K562 (cell line): ENCODE measurements at regions not wholly inside any gene's neighbourhood (a gene's known extent, or its start where the extent isn't known, plus 50 kb on each side); places are given as distances from the start of the nearest gene placed in this dataset.

ENCODE experiments used
- ATAC-seq: fragments of 200-7000 bp; cut with Tn5 transposase; 3 replicates; pipeline ENCODE4 v1.9.1; 2020; ENCODE audit warnings: moderate library complexity
- BruUV-seq: library from RNA; stranded (reverse); fragments of 400-500 nt; replicated peaks from 2 replicates; lab custom pipeline; 2021; lab: Mats Ljungman, UMichigan
- CTCF ChIA-PET: fragments of 300-600 bp; formaldehyde crosslinking; extraction: SDS; loops from one replicate; lab custom pipeline; 2021; ENCODE audit warnings: low intra/inter-chr PET ratio; lab: Yijun Ruan, JAX
- POLR2A ChIA-PET: fragments of 300-600, 350-650 bp; sonication (Branson Sonifier 250); formaldehyde crosslinking; extraction: SDS; loops from one replicate; lab custom pipeline; 2021; ENCODE audit warnings: antibody characterized with exemption, inconsistent platforms; lab: Yijun Ruan, JAX
- DNase-seq, 4 experiments: peaks; one replicate each; pipeline versions ENCODE4 v3.0.0 to v3.0.0-alpha.2; 2011 to 2018; ENCODE audit warnings: low spot score in 3 of 4, mixed read lengths in 3 of 4; ENCODE audit errors: extremely low read depth in 1 of 4
- FAIRE-seq: peaks from 2 replicates; lab custom pipeline; 2011; peaks lifted over from hg19 to GRCh38; lab: Jason Lieb, UNC
- H2AFZ ChIP-seq: 2 replicates; pipeline ENCODE4 v1.6.0; 2011; ENCODE audit warnings: low read depth, low read length, control low read depth, inconsistent platforms
- H3K27ac ChIP-seq: fragments of 200-600 bp; 3 replicates; pipeline ENCODE4 v1.8.0; 2011; ENCODE audit warnings: low read depth, mild to moderate bottlenecking, control low read depth, inconsistent platforms, low read length, moderate library complexity, mixed read lengths; ENCODE audit errors: extremely low read depth
- H3K27me3 ChIP-seq, 2 experiments: fragments of 300-600 bp in 1 of 2; 2 replicates in 1 of 2; 3 replicates in 1 of 2; pipeline versions ENCODE4 v1.6.0 to v1.8.0; 2011; ENCODE audit warnings: inconsistent platforms in 2 of 2, low read length in 2 of 2, mild to moderate bottlenecking in 1 of 2, mixed read lengths in 1 of 2, moderate library complexity in 1 of 2; ENCODE audit not compliant: control insufficient read depth in 2 of 2, insufficient read depth in 2 of 2
- H3K36me3 ChIP-seq: fragments of 300-600 bp; 3 replicates; pipeline ENCODE4 v1.8.0; 2011; ENCODE audit warnings: mild to moderate bottlenecking, low read length, inconsistent platforms; ENCODE audit not compliant: control insufficient read depth, insufficient read depth
- H3K4me1 ChIP-seq, 2 experiments: fragments of 200-600 bp in 1 of 2; replicated peaks in 1 of 2; 2 replicates in 1 of 2; 3 replicates in 1 of 2; pipeline versions ENCODE4 v1.5.1 to v1.8.0; 2011; ENCODE audit warnings: inconsistent platforms in 2 of 2, low read length in 2 of 2, mild to moderate bottlenecking in 1 of 2, mixed read lengths in 1 of 2, moderate library complexity in 1 of 2; ENCODE audit not compliant: control insufficient read depth in 2 of 2, insufficient read depth in 2 of 2
- H3K4me2 ChIP-seq: 2 replicates; pipeline ENCODE4 v1.6.1; 2011; ENCODE audit warnings: low read length, control low read depth, inconsistent platforms, mixed read lengths; ENCODE audit not compliant: insufficient read depth
- H3K4me3 ChIP-seq: fragments of 200-600 bp; sonication (generic), shearing (Covaris generic); 2 replicates; pipeline ENCODE4 v1.5.1; 2016; ENCODE audit warnings: control low read depth, inconsistent platforms
- H3K79me2 ChIP-seq: fragments of 200-600 bp; 3 replicates; pipeline ENCODE4 v1.8.0; 2011; ENCODE audit warnings: low read length, inconsistent platforms; ENCODE audit not compliant: control insufficient read depth, insufficient read depth
- H3K9ac ChIP-seq, 2 experiments: 2 replicates each; pipeline versions ENCODE4 v1.6.0 to v1.6.1; 2011; ENCODE audit warnings: low read depth in 2 of 2, low read length in 2 of 2, control low read depth in 1 of 2, inconsistent platforms in 1 of 2, mild to moderate bottlenecking in 1 of 2, mixed read lengths in 1 of 2; ENCODE audit not compliant: insufficient read depth in 1 of 2
- H3K9me1 ChIP-seq: one replicate; pipeline ENCODE4 v1.6.0; 2011; ENCODE audit warnings: inconsistent platforms, mild to moderate bottlenecking, low read length, moderate library complexity; ENCODE audit not compliant: control insufficient read depth, insufficient read depth
- H3K9me3 ChIP-seq: replicated peaks from 2 replicates; pipeline ENCODE4 v1.5.1; 2011; ENCODE audit warnings: low read depth, low read length, inconsistent platforms; ENCODE audit not compliant: control insufficient read depth, insufficient read depth
- H4K20me1 ChIP-seq: replicated peaks from 2 replicates; pipeline ENCODE4 v1.6.1; 2011; ENCODE audit warnings: low read length, inconsistent platforms, mixed read lengths; ENCODE audit not compliant: control insufficient read depth, insufficient read depth
- FUS ChIP-seq: fragments of 200-400 bp; formaldehyde crosslinking; optimal IDR thresholded peaks from 2 replicates; pipeline ENCODE3; 2017; ENCODE audit warnings: low read depth, low read length
- MED1 ChIP-seq: sonication (generic); formaldehyde crosslinking; IDR thresholded peaks from 2 replicates; pipeline ENCODE4 v1.8.1; 2023; ENCODE audit warnings: missing genetic modification reagents, borderline replicate concordance
- MEF2D ChIP-seq: conservative IDR thresholded peaks from 2 replicates; pipeline ENCODE4 v1.6.1; 2016; ENCODE audit warnings: low read depth, missing genetic modification characterization, missing compliant biosample characterization
- SPI1 ChIP-seq: IDR thresholded peaks from 2 replicates; pipeline ENCODE4 v1.6.1; 2011; ENCODE audit warnings: low read depth, low read length, control low read depth, borderline replicate concordance
- SRSF7 ChIP-seq: fragments of 200-400 bp; formaldehyde crosslinking; optimal IDR thresholded peaks from 2 replicates; pipeline ENCODE3; 2017; ENCODE audit warnings: mild to moderate bottlenecking, low read depth, low read length
- ZNF121 ChIP-seq: sonication (generic); formaldehyde crosslinking; conservative IDR thresholded peaks from 2 replicates; pipeline ENCODE4 v1.8.0; 2022; ENCODE audit warnings: missing genetic modification reagents
- ZNF175 ChIP-seq: fragments of 200-800 bp; sonication (Bioruptor generic); IDR thresholded peaks from 2 replicates; pipeline ENCODE4 v1.6.1; 2016; ENCODE audit warnings: low read depth, mild to moderate bottlenecking, missing genetic modification characterization, missing compliant biosample characterization
- ZSCAN29 ChIP-seq: fragments of 450-650 bp; IDR thresholded peaks from 2 replicates; pipeline ENCODE4 v1.6.1; 2017
- WGBS: fragments of 100-300 bp; shearing (Covaris generic); methylation state at CpG from one replicate; pipeline ENCODE4 v1.1.6; 2016; ENCODE audit warnings: low coverage, mixed read lengths; ENCODE audit not compliant: insufficient coverage; ENCODE audit errors: missing lambda C conversion rate; 5-methylcytosine and 5-hydroxymethylcytosine counted together
- in situ Hi-C: fragments of 300-500 bp; cut with MboI; formaldehyde crosslinking; loops from 4 replicates; pipeline ENCODE4 v1.15.0; 2018; ENCODE audit warnings: inconsistent platforms, mixed read lengths
- intact Hi-C: fragments of 100-400 bp; cut with micrococcal nuclease; formaldehyde crosslinking; loops from 2 replicates; pipeline ENCODE4 v1.14.2; 2022
- TF ChIP-seq, protein P1 (sequence below): IDR thresholded peaks from 2 replicates; pipeline ENCODE4 v1.6.1; 2011; ENCODE audit not compliant: insufficient read length; ENCODE audit errors: extremely low read depth
- TF ChIP-seq, protein P2 (sequence below): fragments of 250-450 bp; sonication (Bioruptor Pico); IDR thresholded peaks from 2 replicates; pipeline ENCODE4 v1.5.0; 2020; ENCODE audit warnings: mild to moderate bottlenecking, borderline replicate concordance

DNA sequence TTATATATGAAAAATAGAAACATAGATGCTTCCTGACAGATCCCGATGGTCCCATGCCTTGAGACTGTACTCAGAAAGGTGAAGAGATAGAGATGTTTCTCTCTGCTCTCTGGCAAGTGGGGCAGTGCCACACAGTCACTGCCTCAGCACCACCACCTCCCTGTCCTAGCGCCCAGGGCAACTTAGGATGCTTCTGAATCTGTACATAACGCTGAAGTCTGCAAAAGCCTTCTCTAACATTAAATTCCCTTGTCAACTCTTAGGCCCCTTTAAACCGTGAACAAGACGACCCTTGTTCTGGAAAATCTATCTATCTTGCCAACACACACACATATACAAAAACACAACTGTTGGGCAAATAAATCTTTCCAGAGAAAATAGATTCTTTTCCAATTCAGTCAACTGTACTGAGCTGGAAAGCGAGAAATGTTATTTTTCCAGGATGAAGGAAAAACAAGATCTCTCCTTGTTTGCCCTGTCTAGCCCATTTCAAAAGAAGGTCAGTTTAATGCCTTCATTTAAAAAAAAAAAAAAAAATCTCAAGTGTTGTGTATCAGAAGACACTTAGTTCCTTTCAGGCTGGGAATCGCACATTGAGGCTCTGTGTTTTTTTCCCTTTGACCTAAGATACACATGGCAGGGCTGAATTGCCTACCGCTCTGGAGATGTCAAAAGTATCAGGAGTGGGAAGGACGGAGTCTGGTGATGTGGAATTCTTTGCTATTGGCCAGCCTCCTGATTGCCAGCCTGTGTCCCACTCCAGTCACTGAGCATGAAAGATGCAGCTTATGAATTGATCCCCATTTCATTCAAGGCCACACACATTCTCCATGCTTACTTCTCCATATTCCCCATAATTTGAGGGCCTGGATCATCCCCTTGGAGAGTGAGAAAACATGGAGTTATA is 241.4 kb downstream of the LACC1 start:
- no peaks in the 10 kb centered on the region for H3K4me1 ChIP-seq
- H4K20me1 ChIP-seq, result no peaks in the 10 kb centered on the region
- no peaks in the 10 kb centered on the region for H3K79me2 ChIP-seq
- POLR2A ChIA-PET, result no interaction called here
- H3K4me3 ChIP-seq, result no peak overlapping the region
- H3K9me1 ChIP-seq, result no peaks in the 10 kb centered on the region
- ATAC-seq, result no peak
- H3K36me3 ChIP-seq, result no peaks in the 10 kb centered on the region
- no peak overlapping the region for H3K27ac ChIP-seq
- 1% methylated on average over 7 of the region's 9 CpGs for WGBS
- no TSS peak for BruUV-seq
- FAIRE-seq, result no peak
- H3K27me3 ChIP-seq, result no peaks in the 10 kb centered on the region
- no peak overlapping the region for H2AFZ ChIP-seq
- in situ Hi-C loops, result no loop called here
- no peak overlapping the region for H3K9ac ChIP-seq
- no peaks in the 10 kb centered on the region for H3K9me3 ChIP-seq
- H3K4me2 ChIP-seq, result no peak overlapping the region
- intact Hi-C loops, result no loop called here
- CTCF ChIA-PET, result no interaction called here
- TF ChIP-seq FUS (no peak), ZSCAN29 (no peak), MEF2D (tag) (no peak)
- no peak for DNase-seq

DNA sequence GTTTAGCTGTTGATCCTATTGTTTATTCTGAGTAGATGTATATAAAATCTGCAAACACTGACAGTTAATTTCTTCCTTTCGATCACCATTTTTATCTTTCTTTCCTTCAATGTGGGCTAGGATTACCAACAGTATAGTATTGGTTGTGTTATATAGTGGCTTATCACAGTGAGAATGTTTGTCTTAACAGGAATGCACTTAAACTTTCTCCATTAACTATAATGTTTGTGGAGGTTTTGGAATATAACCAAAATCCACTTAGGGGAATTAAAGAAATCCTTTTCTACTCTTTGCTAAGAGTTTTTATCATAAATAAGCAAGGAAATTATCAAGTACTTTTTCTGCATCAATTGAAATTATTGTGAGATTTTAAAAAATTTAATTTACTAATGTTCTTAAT is 244.6 kb downstream of the LACC1 start:
- ChIA-PET POLR2A (interaction anchor here (0.7 kb wide), 1 partner anchor 9 kb away, joined by 3 read pairs; no protein-coding TSS in a partner anchor), CTCF (no interaction called here)
- Histone ChIP-seq H3K4me1 (no peaks in the 10 kb centered on the region), H3K27ac (no peak overlapping the region), H3K9ac (no peak overlapping the region), H3K9me3 (no peaks in the 10 kb centered on the region), H4K20me1 (no peaks in the 10 kb centered on the region), H3K4me3 (no peak overlapping the region), H3K36me3 (no peaks in the 10 kb centered on the region), H2AFZ (no peak overlapping the region), H3K9me1 (no peaks in the 10 kb centered on the region), H3K4me2 (no peak overlapping the region), H3K27me3 (peaks cover 0 to 5% of the 10 kb centered on the region in 2 experiments; a peak in 2 of 5 replicates), H3K79me2 (no peaks in the 10 kb centered on the region)
- 0% methylated on average over 1 of the region's 1 CpG for WGBS
- in situ Hi-C loops (no loop called here), intact Hi-C loops (no loop called here)
- no TSS peak for BruUV-seq
- DNase-seq (no peak), ATAC-seq (no peak), FAIRE-seq (no peak)
- TF ChIP-seq MED1, result no peak
- TF ChIP-seq, protein P1, sequence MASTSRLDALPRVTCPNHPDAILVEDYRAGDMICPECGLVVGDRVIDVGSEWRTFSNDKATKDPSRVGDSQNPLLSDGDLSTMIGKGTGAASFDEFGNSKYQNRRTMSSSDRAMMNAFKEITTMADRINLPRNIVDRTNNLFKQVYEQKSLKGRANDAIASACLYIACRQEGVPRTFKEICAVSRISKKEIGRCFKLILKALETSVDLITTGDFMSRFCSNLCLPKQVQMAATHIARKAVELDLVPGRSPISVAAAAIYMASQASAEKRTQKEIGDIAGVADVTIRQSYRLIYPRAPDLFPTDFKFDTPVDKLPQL, result no peak
- TF ChIP-seq, protein P2, sequence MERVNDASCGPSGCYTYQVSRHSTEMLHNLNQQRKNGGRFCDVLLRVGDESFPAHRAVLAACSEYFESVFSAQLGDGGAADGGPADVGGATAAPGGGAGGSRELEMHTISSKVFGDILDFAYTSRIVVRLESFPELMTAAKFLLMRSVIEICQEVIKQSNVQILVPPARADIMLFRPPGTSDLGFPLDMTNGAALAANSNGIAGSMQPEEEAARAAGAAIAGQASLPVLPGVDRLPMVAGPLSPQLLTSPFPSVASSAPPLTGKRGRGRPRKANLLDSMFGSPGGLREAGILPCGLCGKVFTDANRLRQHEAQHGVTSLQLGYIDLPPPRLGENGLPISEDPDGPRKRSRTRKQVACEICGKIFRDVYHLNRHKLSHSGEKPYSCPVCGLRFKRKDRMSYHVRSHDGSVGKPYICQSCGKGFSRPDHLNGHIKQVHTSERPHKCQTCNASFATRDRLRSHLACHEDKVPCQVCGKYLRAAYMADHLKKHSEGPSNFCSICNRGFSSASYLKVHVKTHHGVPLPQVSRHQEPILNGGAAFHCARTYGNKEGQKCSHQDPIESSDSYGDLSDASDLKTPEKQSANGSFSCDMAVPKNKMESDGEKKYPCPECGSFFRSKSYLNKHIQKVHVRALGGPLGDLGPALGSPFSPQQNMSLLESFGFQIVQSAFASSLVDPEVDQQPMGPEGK (CRISPR knock-in tag), result no peak
- TF ChIP-seq SPI1, result no peak
- TF ChIP-seq ZNF121, result no peak
- TF ChIP-seq SRSF7, result no peak
- TF ChIP-seq ZNF175 (CRISPR knock-in tag), result no peak
